Osteoblast (primary cell): ENCODE measurements at regions not wholly inside any gene's neighbourhood (a gene's known extent, or its start where the extent isn't known, plus 50 kb on each side); places are given as distances from the start of the nearest gene placed in this dataset.

ENCODE experiments used
- DNase-seq: peaks from one replicate; pipeline ENCODE4 v3.0.0; 2011; ENCODE audit warnings: low spot score, mixed read lengths; ENCODE audit not compliant: insufficient read length; ENCODE audit errors: missing footprints
- H2AFZ ChIP-seq: 2 replicates; pipeline ENCODE4 v1.6.0; 2011; ENCODE audit warnings: mild to moderate bottlenecking, low read length
- H3K27ac ChIP-seq: 2 replicates; pipeline ENCODE4 v1.5.1; 2011; ENCODE audit warnings: mild to moderate bottlenecking, low read depth, low read length, moderate library complexity
- H3K27me3 ChIP-seq: 2 replicates; pipeline ENCODE4 v1.6.0; 2012; ENCODE audit warnings: mild to moderate bottlenecking, control low read depth, inconsistent platforms, low read length, moderate library complexity; ENCODE audit not compliant: insufficient read depth
- H3K36me3 ChIP-seq: 2 replicates; pipeline ENCODE4 v1.5.1; 2011; ENCODE audit warnings: mild to moderate bottlenecking, low read length, control low read depth, moderate library complexity; ENCODE audit not compliant: insufficient read depth
- H3K4me1 ChIP-seq: 2 replicates; pipeline ENCODE4 v1.5.1; 2011; ENCODE audit warnings: mild to moderate bottlenecking, low read length, control low read depth, moderate library complexity; ENCODE audit not compliant: insufficient read depth
- H3K4me2 ChIP-seq: 2 replicates; pipeline ENCODE4 v1.6.0; 2011; ENCODE audit warnings: mild to moderate bottlenecking, low read length; ENCODE audit not compliant: insufficient read depth
- H3K4me3 ChIP-seq: fragments of 200-600 bp; sonication (generic); 3 replicates; pipeline ENCODE4 v1.5.1; 2012; ENCODE audit warnings: mild to moderate bottlenecking, low read length, inconsistent platforms; ENCODE audit not compliant: insufficient read depth
- H3K79me2 ChIP-seq: 2 replicates; pipeline ENCODE4 v1.6.0; 2012; ENCODE audit warnings: mild to moderate bottlenecking, low read length, control low read depth, inconsistent platforms; ENCODE audit not compliant: insufficient read depth
- H3K9me3 ChIP-seq: 2 replicates; pipeline ENCODE4 v1.5.1; 2011; ENCODE audit warnings: low read depth, low read length, control low read depth
- H4K20me1 ChIP-seq: 2 replicates; pipeline ENCODE4 v1.6.0; 2012; ENCODE audit warnings: mild to moderate bottlenecking, low read length, control low read depth; ENCODE audit not compliant: insufficient read depth
- TF ChIP-seq, protein P1 (sequence below): IDR thresholded peaks from 2 replicates; pipeline ENCODE4 v1.5.1; 2011; ENCODE audit warnings: mild to moderate bottlenecking, low read depth, low read length, moderate library complexity; ENCODE audit errors: extremely low read depth

DNA sequence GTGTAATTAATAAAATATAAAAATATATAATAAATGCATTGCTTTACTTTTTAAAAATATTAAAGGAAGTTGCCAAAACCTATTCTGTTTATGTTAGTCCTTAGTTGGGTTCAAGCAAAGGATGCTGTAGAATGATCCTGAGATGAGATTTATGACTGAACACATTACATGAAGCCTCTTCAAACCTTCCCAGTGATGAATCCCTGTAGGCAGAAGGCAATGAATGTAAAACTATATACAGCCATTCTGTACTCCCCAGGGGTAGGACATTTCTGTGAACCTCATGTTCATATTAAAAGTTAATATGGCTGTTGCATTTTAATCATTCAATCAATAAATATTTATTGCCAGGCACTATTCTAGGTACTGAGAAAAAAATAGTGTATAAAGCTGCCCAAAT is 166.0 kb downstream of the RFPL4B start:
- no peak for DNase-seq
- TF ChIP-seq, protein P1, sequence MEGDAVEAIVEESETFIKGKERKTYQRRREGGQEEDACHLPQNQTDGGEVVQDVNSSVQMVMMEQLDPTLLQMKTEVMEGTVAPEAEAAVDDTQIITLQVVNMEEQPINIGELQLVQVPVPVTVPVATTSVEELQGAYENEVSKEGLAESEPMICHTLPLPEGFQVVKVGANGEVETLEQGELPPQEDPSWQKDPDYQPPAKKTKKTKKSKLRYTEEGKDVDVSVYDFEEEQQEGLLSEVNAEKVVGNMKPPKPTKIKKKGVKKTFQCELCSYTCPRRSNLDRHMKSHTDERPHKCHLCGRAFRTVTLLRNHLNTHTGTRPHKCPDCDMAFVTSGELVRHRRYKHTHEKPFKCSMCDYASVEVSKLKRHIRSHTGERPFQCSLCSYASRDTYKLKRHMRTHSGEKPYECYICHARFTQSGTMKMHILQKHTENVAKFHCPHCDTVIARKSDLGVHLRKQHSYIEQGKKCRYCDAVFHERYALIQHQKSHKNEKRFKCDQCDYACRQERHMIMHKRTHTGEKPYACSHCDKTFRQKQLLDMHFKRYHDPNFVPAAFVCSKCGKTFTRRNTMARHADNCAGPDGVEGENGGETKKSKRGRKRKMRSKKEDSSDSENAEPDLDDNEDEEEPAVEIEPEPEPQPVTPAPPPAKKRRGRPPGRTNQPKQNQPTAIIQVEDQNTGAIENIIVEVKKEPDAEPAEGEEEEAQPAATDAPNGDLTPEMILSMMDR: no peak
- Histone ChIP-seq H3K4me1 (no peaks in the 10 kb centered on the region), H3K79me2 (no peaks in the 10 kb centered on the region), H4K20me1 (no peaks in the 10 kb centered on the region), H2AFZ (no peak overlapping the region), H3K27ac (no peak overlapping the region), H3K4me2 (no peak overlapping the region), H3K4me3 (no peak overlapping the region), H3K27me3 (peaks cover 2% of the 10 kb centered on the region), H3K36me3 (no peaks in the 10 kb centered on the region), H3K9me3 (no peaks in the 10 kb centered on the region)

DNA sequence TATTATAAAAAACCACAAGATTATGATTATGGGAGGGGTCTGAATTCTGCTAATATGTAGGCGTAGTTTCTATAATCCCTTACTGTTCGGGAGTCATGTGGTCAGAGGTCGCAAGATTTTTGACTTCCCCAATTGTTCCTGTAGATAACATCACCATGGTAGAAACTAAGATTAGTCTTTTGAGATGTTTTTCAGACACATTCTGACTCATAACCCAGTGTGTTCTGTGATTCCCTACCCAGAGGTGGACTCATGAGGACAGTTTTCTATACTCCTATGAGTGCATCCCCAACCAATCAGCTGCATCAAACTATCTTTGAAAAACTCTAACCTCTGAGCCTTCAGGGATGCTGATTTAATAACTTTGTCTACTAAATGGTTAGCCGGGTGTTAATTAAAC is 175.5 kb downstream of the RFPL4B start:
- TF ChIP-seq, protein P1: no peak
- no peaks in the 10 kb centered on the region for H4K20me1 ChIP-seq
- H3K79me2 ChIP-seq: no peaks in the 10 kb centered on the region
- DNase-seq: no peak
- H3K36me3 ChIP-seq: no peaks in the 10 kb centered on the region
- no peak overlapping the region for H3K4me2 ChIP-seq
- no peak overlapping the region for H3K27ac ChIP-seq
- H3K4me3 ChIP-seq: no peak overlapping the region
- H2AFZ ChIP-seq: no peak overlapping the region
- H3K9me3 ChIP-seq: no peaks in the 10 kb centered on the region
- H3K4me1 ChIP-seq: no peaks in the 10 kb centered on the region
- no peaks in the 10 kb centered on the region for H3K27me3 ChIP-seq

DNA sequence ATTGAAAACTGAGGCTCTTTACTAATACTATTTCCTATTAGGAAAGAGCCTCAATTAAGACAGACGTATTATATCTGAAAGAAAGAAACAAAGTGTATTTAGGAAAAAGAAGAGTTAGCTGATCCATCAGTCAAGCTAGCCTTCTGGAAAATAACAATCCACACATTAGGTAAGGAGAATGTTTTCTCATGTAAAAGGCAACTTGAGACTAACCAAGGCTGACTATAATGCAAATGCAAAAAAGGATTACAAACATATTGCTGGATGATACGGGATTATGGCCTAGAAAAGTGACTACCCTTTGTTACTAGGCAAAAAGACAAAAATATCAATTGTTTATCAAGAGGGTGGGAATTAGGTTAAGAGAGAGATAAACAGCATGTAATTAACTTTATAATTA is 176.9 kb downstream of the RFPL4B start:
- Histone ChIP-seq H3K4me3 (no peak overlapping the region), H3K4me2 (no peak overlapping the region), H3K4me1 (no peaks in the 10 kb centered on the region), H2AFZ (no peak overlapping the region), H3K27ac (no peak overlapping the region), H3K36me3 (no peaks in the 10 kb centered on the region), H3K9me3 (no peaks in the 10 kb centered on the region), H3K79me2 (no peaks in the 10 kb centered on the region), H4K20me1 (no peaks in the 10 kb centered on the region), H3K27me3 (no peaks in the 10 kb centered on the region)
- TF ChIP-seq, protein P1: no peak
- no peak for DNase-seq

DNA sequence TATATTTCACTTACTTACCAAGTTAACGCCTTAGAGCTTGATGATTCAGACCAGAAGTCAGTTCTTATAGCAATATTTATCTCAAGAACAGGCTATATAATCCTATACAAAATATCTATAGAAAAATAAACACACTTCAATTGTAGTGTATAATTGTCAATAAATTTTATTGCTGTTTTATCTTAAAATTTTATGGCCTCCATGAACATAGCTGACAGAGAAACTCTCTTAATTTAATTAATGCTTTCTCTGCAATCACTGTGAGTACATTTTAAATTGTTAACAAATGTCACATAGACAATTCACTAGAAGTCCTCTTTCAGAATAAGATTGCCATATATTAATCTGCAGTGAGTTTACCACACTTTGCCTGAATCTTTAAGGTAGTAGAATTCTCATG is 178.6 kb downstream of the RFPL4B start:
- H3K27me3 ChIP-seq: no peaks in the 10 kb centered on the region
- H3K4me2 ChIP-seq: no peak overlapping the region
- no peaks in the 10 kb centered on the region for H3K4me1 ChIP-seq
- no peak overlapping the region for H3K4me3 ChIP-seq
- no peaks in the 10 kb centered on the region for H3K79me2 ChIP-seq
- no peak overlapping the region for H3K27ac ChIP-seq
- TF ChIP-seq, protein P1: no peak
- H3K36me3 ChIP-seq: no peaks in the 10 kb centered on the region
- H3K9me3 ChIP-seq: no peaks in the 10 kb centered on the region
- H4K20me1 ChIP-seq: no peaks in the 10 kb centered on the region
- DNase-seq: no peak
- no peak overlapping the region for H2AFZ ChIP-seq
